ENCODE measurements at regions not wholly inside any gene's neighbourhood (a gene's known extent, or its start where the extent isn't known, plus 50 kb on each side); places are given as distances from the start of the nearest gene placed in this dataset.

DNA sequence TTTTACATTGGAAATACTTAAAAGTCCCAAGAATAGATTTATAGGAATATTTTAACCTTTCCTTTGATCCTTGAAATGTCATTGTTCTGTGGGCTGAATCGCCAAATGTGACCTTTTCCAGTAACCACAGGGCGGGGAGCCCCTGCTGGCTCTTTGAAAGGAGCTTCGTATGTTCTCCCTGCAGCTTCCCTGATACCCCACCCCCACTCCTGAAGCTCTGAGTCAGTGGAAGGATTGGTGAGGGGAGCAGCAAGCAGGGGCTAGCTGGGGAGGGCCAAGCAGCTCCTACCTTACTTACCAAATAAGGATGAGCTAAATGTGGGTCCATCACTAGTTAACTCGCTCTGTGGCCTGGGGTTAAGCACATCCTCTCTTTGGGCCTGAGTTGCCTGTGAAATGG, 87.7 kb downstream of the CHST1 start:
- TF ChIP-seq, protein P1, sequence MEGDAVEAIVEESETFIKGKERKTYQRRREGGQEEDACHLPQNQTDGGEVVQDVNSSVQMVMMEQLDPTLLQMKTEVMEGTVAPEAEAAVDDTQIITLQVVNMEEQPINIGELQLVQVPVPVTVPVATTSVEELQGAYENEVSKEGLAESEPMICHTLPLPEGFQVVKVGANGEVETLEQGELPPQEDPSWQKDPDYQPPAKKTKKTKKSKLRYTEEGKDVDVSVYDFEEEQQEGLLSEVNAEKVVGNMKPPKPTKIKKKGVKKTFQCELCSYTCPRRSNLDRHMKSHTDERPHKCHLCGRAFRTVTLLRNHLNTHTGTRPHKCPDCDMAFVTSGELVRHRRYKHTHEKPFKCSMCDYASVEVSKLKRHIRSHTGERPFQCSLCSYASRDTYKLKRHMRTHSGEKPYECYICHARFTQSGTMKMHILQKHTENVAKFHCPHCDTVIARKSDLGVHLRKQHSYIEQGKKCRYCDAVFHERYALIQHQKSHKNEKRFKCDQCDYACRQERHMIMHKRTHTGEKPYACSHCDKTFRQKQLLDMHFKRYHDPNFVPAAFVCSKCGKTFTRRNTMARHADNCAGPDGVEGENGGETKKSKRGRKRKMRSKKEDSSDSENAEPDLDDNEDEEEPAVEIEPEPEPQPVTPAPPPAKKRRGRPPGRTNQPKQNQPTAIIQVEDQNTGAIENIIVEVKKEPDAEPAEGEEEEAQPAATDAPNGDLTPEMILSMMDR (IDR thresholded peaks at IDR 0.05), result no peak
- TF ChIP-seq EP300 (IDR thresholded peaks at IDR 0.05), result no peak
- TF ChIP-seq, protein P2, sequence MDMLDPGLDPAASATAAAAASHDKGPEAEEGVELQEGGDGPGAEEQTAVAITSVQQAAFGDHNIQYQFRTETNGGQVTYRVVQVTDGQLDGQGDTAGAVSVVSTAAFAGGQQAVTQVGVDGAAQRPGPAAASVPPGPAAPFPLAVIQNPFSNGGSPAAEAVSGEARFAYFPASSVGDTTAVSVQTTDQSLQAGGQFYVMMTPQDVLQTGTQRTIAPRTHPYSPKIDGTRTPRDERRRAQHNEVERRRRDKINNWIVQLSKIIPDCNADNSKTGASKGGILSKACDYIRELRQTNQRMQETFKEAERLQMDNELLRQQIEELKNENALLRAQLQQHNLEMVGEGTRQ (IDR thresholded peaks at IDR 0.05), result no peak
- TF ChIP-seq MAFK (IDR thresholded peaks at IDR 0.05; ENCODE audit: partially characterized antibody), result no peak
- TF ChIP-seq RFX5 (IDR thresholded peaks at IDR 0.05), result no peak
